CD4-positive, alpha-beta T cell (primary cell): ENCODE measurements at regions not wholly inside any gene's neighbourhood (a gene's known extent, or its start where the extent isn't known, plus 50 kb on each side); places are given as distances from the start of the nearest gene placed in this dataset.

Source experiments
- ATAC-seq: fragments of 200-7000 bp; cut with Tn5 transposase; one replicate; pipeline ENCODE4 v1.10.0; 2022; ENCODE audit warnings: mild to moderate bottlenecking; ENCODE audit not compliant: poor library complexity
- CTCF ChIA-PET: fragments of 350-600 bp; sonication (Branson Sonifier 250); formaldehyde crosslinking; loops from one replicate; lab custom pipeline; 2021; ENCODE audit warnings: antibody characterized with exemption, inconsistent platforms; lab: Charles Lee
- POLR2A ChIA-PET: fragments of 350-600 bp; sonication (Branson Sonifier 250); formaldehyde crosslinking; loops from one replicate; lab custom pipeline; 2021; ENCODE audit warnings: antibody characterized with exemption, inconsistent platforms; lab: Charles Lee
- DNase-seq, 14 experiments: peaks; one replicate each; pipeline ENCODE4 v3.0.0-alpha.2; 2013 to 2020; ENCODE audit warnings: mixed read lengths in 2 of 14
- H3K27ac ChIP-seq, 2 donors: one replicate each; pipeline versions ENCODE4 v1.5.1 to v1.7.0; 2013; ENCODE audit warnings: low read length in 2 of 2, low read depth in 1 of 2, mild to moderate bottlenecking in 1 of 2
- H3K27me3 ChIP-seq, 2 experiments: 1 replicate in 1 of 2; 2 replicates in 1 of 2; pipeline versions ENCODE4 v1.6.1 to v1.7.0; 2013; ENCODE audit warnings: low read length in 2 of 2, control low read depth in 1 of 2, mild to moderate bottlenecking in 1 of 2, moderate library complexity in 1 of 2; ENCODE audit not compliant: insufficient read depth in 2 of 2, control insufficient read depth in 1 of 2
- H3K36me3 ChIP-seq: one replicate; pipeline ENCODE4 v1.6.1; 2013; ENCODE audit warnings: low read length, control low read depth; ENCODE audit not compliant: insufficient read depth
- H3K4me1 ChIP-seq: one replicate; pipeline ENCODE4 v1.6.1; 2013; ENCODE audit warnings: low read length, control low read depth; ENCODE audit not compliant: insufficient read depth
- H3K4me3 ChIP-seq: one replicate; pipeline ENCODE4 v1.5.1; 2013; ENCODE audit warnings: mild to moderate bottlenecking, low read length, moderate library complexity
- H3K9me3 ChIP-seq, 2 experiments: 1 replicate in 1 of 2; 2 replicates in 1 of 2; pipeline versions ENCODE4 v1.6.1 to v1.7.0; 2013; ENCODE audit warnings: low read length in 2 of 2, mild to moderate bottlenecking in 2 of 2, control low read depth in 1 of 2, moderate library complexity in 1 of 2; ENCODE audit not compliant: control insufficient read depth in 1 of 2, insufficient read depth in 1 of 2
- H3K27ac Mint-ChIP-seq: one replicate; pipeline ENCODE4 v1.8.0; 2020; ENCODE audit warnings: mixed read lengths
- H3K27me3 Mint-ChIP-seq: one replicate; pipeline ENCODE4 v1.8.0; 2021; ENCODE audit warnings: mixed read lengths
- H3K36me3 Mint-ChIP-seq: one replicate; pipeline ENCODE4 v1.8.0; 2021; ENCODE audit warnings: low read depth, mixed read lengths
- H3K4me1 Mint-ChIP-seq: one replicate; pipeline ENCODE4 v1.8.0; 2021; ENCODE audit warnings: low read depth, mixed read lengths
- H3K4me3 Mint-ChIP-seq: one replicate; pipeline ENCODE4 v1.8.0; 2020; ENCODE audit warnings: mild to moderate bottlenecking, mixed read lengths
- H3K9me3 Mint-ChIP-seq: one replicate; pipeline ENCODE4 v1.8.0; 2020; ENCODE audit warnings: mixed read lengths
- CTCF ChIP-seq: fragments of 200-600 bp; IDR thresholded peaks from one replicate; pipeline ENCODE4 v1.8.0; 2022; ENCODE audit warnings: antibody characterized with exemption, mild to moderate bottlenecking
- intact Hi-C, 2 experiments: fragments of 100-400 bp; cut with DNase I in 1 of 2; cut with micrococcal nuclease in 1 of 2; formaldehyde crosslinking; loops; one replicate each; pipeline versions ENCODE4 v1.15.1 to v1.9.0; 2023 to 2025; cut with DNase I, micrococcal nuclease

- Histone ChIP-seq H3K4me1 (no peaks in the 10 kb centered on the region), H3K36me3 (no peaks in the 10 kb centered on the region), H3K9me3 (peaks cover 0 to 8% of the 10 kb centered on the region in 2 experiments), H3K4me3 (no peak overlapping the region), H3K27me3 (no peaks in the 10 kb centered on the region), H3K27ac (no peak overlapping the region)
- TF ChIP-seq CTCF = no peak
- Mint-ChIP-seq H3K27ac (no peak overlapping the region), H3K4me3 (no peak overlapping the region), H3K4me1 (no peaks in the 10 kb centered on the region), H3K9me3 (peaks cover 3% of the 10 kb centered on the region), H3K27me3 (no peaks in the 10 kb centered on the region), H3K36me3 (no peaks in the 10 kb centered on the region)
- intact Hi-C loops = no loop called here
- ATAC-seq (no peak), DNase-seq (no peak)
- ChIA-PET CTCF (no interaction called here), POLR2A (no interaction called here)
Observed at GRCh38 chr18:65436430-65436829, 314.4 kb upstream of the CDH7 start.

- Histone ChIP-seq H3K4me1 (no peaks in the 10 kb centered on the region), H3K9me3 (peaks cover 0 to 8% of the 10 kb centered on the region in 2 experiments), H3K27me3 (no peaks in the 10 kb centered on the region), H3K36me3 (no peaks in the 10 kb centered on the region), H3K4me3 (no peak overlapping the region), H3K27ac (no peak overlapping the region)
- no peaks in the 10 kb centered on the region for H3K4me1 Mint-ChIP-seq
- no peak overlapping the region for H3K27ac Mint-ChIP-seq
- no peaks in the 10 kb centered on the region for H3K36me3 Mint-ChIP-seq
- ChIA-PET POLR2A (interaction anchor here (0.7 kb wide), 1 partner anchor 824 kb away, joined by 3 read pairs; no protein-coding TSS in a partner anchor), CTCF (no interaction called here)
- peaks cover 3% of the 10 kb centered on the region for H3K9me3 Mint-ChIP-seq
- no peak for ATAC-seq
- intact Hi-C loops = no loop called here
- DNase-seq = no peak
- H3K4me3 Mint-ChIP-seq = no peak overlapping the region
- no peaks in the 10 kb centered on the region for H3K27me3 Mint-ChIP-seq
- TF ChIP-seq CTCF = no peak
Observed at GRCh38 chr18:65435534-65435933, 315.3 kb upstream of the CDH7 start.

- Histone ChIP-seq H3K4me3 (no peak overlapping the region), H3K4me1 (no peaks in the 10 kb centered on the region), H3K27ac (no peak overlapping the region), H3K36me3 (no peaks in the 10 kb centered on the region), H3K27me3 (no peaks in the 10 kb centered on the region), H3K9me3 (peaks cover 0 to 7% of the 10 kb centered on the region in 2 experiments)
- intact Hi-C loops = no loop called here
- Mint-ChIP-seq H3K4me3 (no peak overlapping the region), H3K9me3 (peaks cover 4% of the 10 kb centered on the region), H3K27me3 (no peaks in the 10 kb centered on the region), H3K4me1 (no peaks in the 10 kb centered on the region), H3K27ac (no peak overlapping the region), H3K36me3 (no peaks in the 10 kb centered on the region)
- POLR2A ChIA-PET = no interaction called here
- DNase-seq = no peak
- TF ChIP-seq CTCF = no peak
- CTCF ChIA-PET = no interaction called here
- no peak for ATAC-seq
Observed at GRCh38 chr18:65429601-65430000, 321.2 kb upstream of the CDH7 start.
